Skin of body (tissue), 1 donor: ENCODE measurements at regions not wholly inside any gene's neighbourhood (a gene's known extent, or its start where the extent isn't known, plus 50 kb on each side); places are given as distances from the start of the nearest gene placed in this dataset.
A peak's percentile ranks its signal among the peaks of the same experiment; 100 is the strongest.

Experiments used
- DNase-seq: peaks from one replicate; lab custom pipeline; 2025; lab: John Stamatoyannopoulos, UW

- no peak for DNase-seq
Measured at GRCh38 chr6:81476881-81477280, 275.6 kb downstream of the TENT5A start.

- DNase-seq: no peak
Measured at GRCh38 chr6:81475646-81476045, 276.8 kb downstream of the TENT5A start.

- DNase-seq: no peak
Measured at GRCh38 chr6:81465859-81466258, 286.6 kb downstream of the TENT5A start.

GRCh38 chr6:81456416-81456815, 296.1 kb downstream of the TENT5A start:
- DNase-seq: no peak

GRCh38 chr6:81455641-81456040, 296.8 kb downstream of the TENT5A start:
- peak; percentile 40 for DNase-seq

GRCh38 chr6:81451787-81452186, 300.7 kb downstream of the TENT5A start:
- no peak for DNase-seq

GRCh38 chr6:81450180-81450579, 302.3 kb downstream of the TENT5A start:
- DNase-seq: no peak

- no peak for DNase-seq
Measured at GRCh38 chr6:81446509-81446908, 306.0 kb downstream of the TENT5A start.

GRCh38 chr6:81439417-81439816, 313.1 kb downstream of the TENT5A start:
- DNase-seq: no peak

GRCh38 chr6:81436990-81437389, 315.5 kb downstream of the TENT5A start:
- DNase-seq: no peak

GRCh38 chr6:81413306-81413705, 339.2 kb downstream of the TENT5A start:
- DNase-seq: no peak

- no peak for DNase-seq
Measured at GRCh38 chr6:81401970-81402690, 350.4 kb downstream of the TENT5A start.

- no peak for DNase-seq
Measured at GRCh38 chr6:81396916-81397315, 355.6 kb downstream of the TENT5A start.

GRCh38 chr6:81387163-81387562, 365.3 kb downstream of the TENT5A start:
- no peak for DNase-seq

GRCh38 chr6:81384921-81385320, 367.6 kb downstream of the TENT5A start:
- peak; percentile 58 for DNase-seq

- no peak for DNase-seq
Measured at GRCh38 chr6:81383472-81383871, 369.0 kb downstream of the TENT5A start.

GRCh38 chr6:81382852-81383251, 369.6 kb downstream of the TENT5A start:
- DNase-seq: no peak

- no peak for DNase-seq
Measured at GRCh38 chr6:81381382-81381916, 371.0 kb downstream of the TENT5A start.

GRCh38 chr6:81380718-81381338, 371.7 kb downstream of the TENT5A start:
- DNase-seq: no peak

- DNase-seq: no peak
Measured at GRCh38 chr6:81376745-81377144, 375.7 kb downstream of the TENT5A start.

GRCh38 chr6:81373414-81373813, 379.1 kb downstream of the TENT5A start:
- DNase-seq: peak; percentile 44

- DNase-seq: no peak
Measured at GRCh38 chr6:81371930-81372329, 380.6 kb downstream of the TENT5A start.

GRCh38 chr6:81366972-81367371, 385.5 kb downstream of the TENT5A start:
- no peak for DNase-seq
